HS-27A (cell line): ENCODE measurements at regions not wholly inside any gene's neighbourhood (a gene's known extent, or its start where the extent isn't known, plus 50 kb on each side); places are given as distances from the start of the nearest gene placed in this dataset.
A peak's percentile ranks its signal among the peaks of the same experiment; 100 is the strongest.
"Not testable (repeated sequence)": the region's sequence is repeated elsewhere in the genome, so short reads cannot be mapped to it uniquely, and the experiment has no call there.

Experiments
- DNase-seq: peaks from one replicate; pipeline ENCODE4 v3.0.0-alpha.2; 2012; ENCODE audit warnings: low read depth, missing footprints

- no peak for DNase-seq
Measured at GRCh38 chr6:121641158-121641557, 205.7 kb downstream of the GJA1 start.

- no peak for DNase-seq
Measured at GRCh38 chr6:121645100-121645745, 209.8 kb downstream of the GJA1 start.

GRCh38 chr6:121647905-121648304 lies 212.5 kb downstream of the GJA1 start:
- DNase-seq: peak; percentile 65

- DNase-seq: no peak
Measured at GRCh38 chr6:121649951-121650350, 214.5 kb downstream of the GJA1 start.

GRCh38 chr6:121651420-121651819 lies 216.0 kb downstream of the GJA1 start:
- DNase-seq: no peak

- DNase-seq: no peak
Measured at GRCh38 chr6:121652223-121652622, 216.8 kb downstream of the GJA1 start.

- DNase-seq: peak; percentile 69
Measured at GRCh38 chr6:121652726-121653623, 217.5 kb downstream of the GJA1 start.

- DNase-seq: no peak
Measured at GRCh38 chr6:121653624-121654008, 218.2 kb downstream of the GJA1 start.

- no peak for DNase-seq
Measured at GRCh38 chr6:121657972-121658371, 222.5 kb downstream of the GJA1 start.

- DNase-seq: no peak
Measured at GRCh38 chr6:121660277-121660676, 224.8 kb downstream of the GJA1 start.

- no peak for DNase-seq
Measured at GRCh38 chr6:121663292-121663810, 227.9 kb downstream of the GJA1 start.

GRCh38 chr6:121664158-121664557 lies 228.7 kb downstream of the GJA1 start:
- no peak for DNase-seq

GRCh38 chr6:121666814-121667213 lies 231.4 kb downstream of the GJA1 start:
- DNase-seq: peak; percentile 82

- no peak for DNase-seq
Measured at GRCh38 chr6:121668259-121668658, 232.8 kb downstream of the GJA1 start.

- no peak for DNase-seq
Measured at GRCh38 chr6:121670511-121670910, 235.1 kb downstream of the GJA1 start.

GRCh38 chr6:121677571-121677970 lies 242.1 kb downstream of the GJA1 start:
- DNase-seq: no peak

GRCh38 chr6:121678245-121678644 lies 242.8 kb downstream of the GJA1 start:
- no peak for DNase-seq

- DNase-seq: no peak
Measured at GRCh38 chr6:121680058-121680457, 244.6 kb downstream of the GJA1 start.

GRCh38 chr6:121682666-121683065 lies 247.2 kb downstream of the GJA1 start:
- DNase-seq: no peak

GRCh38 chr6:121685806-121686205 lies 250.4 kb downstream of the GJA1 start:
- not testable (repeated sequence) for DNase-seq

- DNase-seq: no peak
Measured at GRCh38 chr6:121686611-121687023, 251.2 kb downstream of the GJA1 start.

- no peak for DNase-seq
Measured at GRCh38 chr6:121688974-121689373, 253.5 kb downstream of the GJA1 start.

GRCh38 chr6:121691126-121691551 lies 255.7 kb downstream of the GJA1 start:
- peak; percentile 88 for DNase-seq
